Epidermal melanocyte (primary cell): ENCODE measurements at regions not wholly inside any gene's neighbourhood (a gene's known extent, or its start where the extent isn't known, plus 50 kb on each side); places are given as distances from the start of the nearest gene placed in this dataset.

Source experiments
- DNase-seq: peaks from one replicate; pipeline ENCODE4 v3.0.0; 2011; ENCODE audit warnings: low spot score; ENCODE audit not compliant: insufficient read length

DNA sequence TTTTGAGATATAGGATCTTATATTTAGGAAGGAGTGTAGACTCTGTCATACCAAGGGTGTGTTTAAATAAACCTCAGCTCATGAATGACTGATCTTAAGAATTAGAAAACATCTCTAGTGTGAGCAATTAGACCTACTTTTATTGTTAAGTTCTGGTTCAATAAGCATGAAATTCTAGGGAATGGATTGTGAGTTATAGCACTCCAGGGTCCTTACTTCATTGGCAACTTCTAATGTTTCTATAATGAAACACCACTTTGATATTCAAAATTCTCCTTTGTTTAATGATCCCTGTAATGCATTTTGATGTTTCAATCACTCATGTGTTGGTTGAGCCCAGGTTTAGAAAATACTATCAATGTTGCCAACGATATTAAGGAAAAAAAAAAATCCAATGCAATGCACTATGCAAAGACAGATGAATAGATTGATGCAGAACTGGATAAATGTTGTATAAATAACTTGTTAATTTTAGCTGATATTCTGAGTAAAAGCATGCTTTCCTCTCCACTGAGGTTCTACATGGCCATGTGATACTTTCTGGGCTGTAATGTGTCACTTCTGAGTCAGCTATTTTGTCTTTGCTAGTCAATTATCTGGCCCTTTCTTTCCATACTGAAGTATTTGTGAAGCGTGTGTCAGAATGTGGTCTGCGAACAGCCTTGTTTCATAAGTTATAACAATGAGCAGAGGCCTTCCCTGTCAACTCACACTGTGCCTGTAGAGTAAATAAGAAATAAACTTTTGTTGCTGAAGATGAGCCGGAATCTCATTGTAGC lies 1035.9 kb downstream of the PLOD2 start:
- DNase-seq, result no peak

DNA sequence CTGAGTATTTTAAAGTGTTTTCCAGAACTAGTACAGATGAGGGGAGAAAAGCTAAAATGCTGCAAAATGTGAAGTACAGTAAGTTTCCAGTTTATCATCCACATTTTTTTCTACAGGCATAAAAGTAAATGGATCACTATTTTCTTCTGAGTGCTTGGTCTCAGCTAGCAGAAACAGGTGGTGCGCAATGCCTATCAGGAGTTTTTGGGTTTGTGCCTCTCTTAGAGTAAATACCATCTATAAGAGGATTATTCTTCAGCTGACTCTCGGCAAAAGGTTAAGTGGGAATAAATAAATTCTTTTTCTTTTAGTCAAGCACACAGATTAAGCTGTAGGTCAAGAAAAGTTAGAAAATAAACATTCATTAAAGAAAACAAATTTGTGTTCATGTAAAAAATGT lies 1027.7 kb downstream of the PLOD2 start:
- DNase-seq, result no peak

- DNase-seq, result no peak
These were observed 1026.2 kb downstream of the PLOD2 start for GRCh38 chr3:145134738-145135137.

- no peak for DNase-seq
These were observed 1016.6 kb downstream of the PLOD2 start for GRCh38 chr3:145144361-145144760.

GRCh38 chr3:145145461-145145860 lies 1015.5 kb downstream of the PLOD2 start:
- no peak for DNase-seq

DNA sequence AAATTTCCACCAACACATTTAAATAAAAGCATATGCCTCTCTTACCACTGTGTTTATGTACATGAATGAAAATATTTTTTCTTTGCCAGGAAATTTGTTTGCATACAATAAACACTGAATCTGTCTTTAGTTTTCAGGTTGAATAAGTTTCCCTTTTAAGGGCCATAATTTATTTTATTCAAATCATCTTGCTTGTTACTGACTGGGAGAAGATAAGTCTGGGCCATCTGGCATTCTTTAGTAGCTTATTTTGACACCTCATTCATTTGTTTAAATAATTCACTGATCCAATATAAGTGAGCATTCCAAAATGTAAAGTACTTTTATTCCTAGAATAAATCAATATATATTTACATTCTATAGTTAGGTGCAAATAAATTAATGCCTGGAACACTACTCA lies 1001.3 kb downstream of the PLOD2 start:
- DNase-seq, result no peak

DNA sequence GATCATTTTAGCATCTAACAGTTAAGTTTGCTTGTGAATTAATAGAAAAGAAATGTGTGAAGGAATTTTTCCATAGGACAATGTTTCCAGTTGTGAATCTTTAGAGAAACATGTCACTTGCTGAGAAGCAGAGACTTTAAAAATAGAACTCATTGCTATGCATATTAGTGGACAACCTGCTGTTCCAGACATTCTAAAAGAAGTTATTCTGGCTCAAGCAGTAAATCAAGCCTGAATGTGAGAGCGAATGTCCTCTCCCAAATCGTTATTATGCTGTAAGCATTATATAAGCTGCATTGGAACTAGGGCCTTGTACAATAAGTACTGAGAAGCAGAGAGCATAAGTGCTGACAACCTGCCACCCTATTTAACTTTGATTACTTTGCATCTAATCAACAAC lies 990.9 kb downstream of the PLOD2 start:
- no peak for DNase-seq

- no peak for DNase-seq
These were observed 985.4 kb downstream of the PLOD2 start for GRCh38 chr3:145175626-145176025.

- DNase-seq, result no peak
These were observed 984.1 kb downstream of the PLOD2 start for GRCh38 chr3:145176907-145177306.

GRCh38 chr3:145177828-145178227 lies 983.2 kb downstream of the PLOD2 start:
- DNase-seq, result no peak

- DNase-seq, result no peak
These were observed 978.6 kb downstream of the PLOD2 start for GRCh38 chr3:145182196-145182911.

GRCh38 chr3:145183261-145183660 lies 977.7 kb downstream of the PLOD2 start:
- no peak for DNase-seq

GRCh38 chr3:145188079-145188770 lies 972.8 kb downstream of the PLOD2 start:
- no peak for DNase-seq

DNA sequence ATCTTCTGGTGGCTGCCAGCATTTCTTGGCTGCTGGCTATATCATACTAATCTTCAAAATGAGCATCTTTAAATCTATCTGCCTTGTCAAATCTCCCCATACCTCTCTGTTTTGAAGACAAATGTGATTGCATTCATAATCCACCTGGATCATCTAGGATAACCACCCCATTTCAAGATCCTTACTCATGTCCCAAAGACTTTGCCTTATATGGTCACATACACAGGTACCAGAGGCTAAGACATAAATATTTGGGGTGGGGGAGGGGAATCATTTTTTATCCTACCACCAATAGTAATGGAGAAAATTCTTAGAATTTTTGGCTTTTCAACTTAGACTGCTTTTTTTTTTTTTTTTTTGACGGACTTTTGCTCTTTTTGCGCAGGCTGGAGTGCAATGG lies 970.8 kb downstream of the PLOD2 start:
- no peak for DNase-seq

GRCh38 chr3:145190761-145191160 lies 970.2 kb downstream of the PLOD2 start:
- DNase-seq, result no peak

GRCh38 chr3:145191543-145191942 lies 969.4 kb downstream of the PLOD2 start:
- no peak for DNase-seq

GRCh38 chr3:145197051-145197820 lies 963.7 kb downstream of the PLOD2 start:
- no peak for DNase-seq

- DNase-seq, result no peak
These were observed 963.2 kb downstream of the PLOD2 start for GRCh38 chr3:145197821-145198220.

- no peak for DNase-seq
These were observed 951.4 kb downstream of the PLOD2 start for GRCh38 chr3:145209561-145209960.

DNA sequence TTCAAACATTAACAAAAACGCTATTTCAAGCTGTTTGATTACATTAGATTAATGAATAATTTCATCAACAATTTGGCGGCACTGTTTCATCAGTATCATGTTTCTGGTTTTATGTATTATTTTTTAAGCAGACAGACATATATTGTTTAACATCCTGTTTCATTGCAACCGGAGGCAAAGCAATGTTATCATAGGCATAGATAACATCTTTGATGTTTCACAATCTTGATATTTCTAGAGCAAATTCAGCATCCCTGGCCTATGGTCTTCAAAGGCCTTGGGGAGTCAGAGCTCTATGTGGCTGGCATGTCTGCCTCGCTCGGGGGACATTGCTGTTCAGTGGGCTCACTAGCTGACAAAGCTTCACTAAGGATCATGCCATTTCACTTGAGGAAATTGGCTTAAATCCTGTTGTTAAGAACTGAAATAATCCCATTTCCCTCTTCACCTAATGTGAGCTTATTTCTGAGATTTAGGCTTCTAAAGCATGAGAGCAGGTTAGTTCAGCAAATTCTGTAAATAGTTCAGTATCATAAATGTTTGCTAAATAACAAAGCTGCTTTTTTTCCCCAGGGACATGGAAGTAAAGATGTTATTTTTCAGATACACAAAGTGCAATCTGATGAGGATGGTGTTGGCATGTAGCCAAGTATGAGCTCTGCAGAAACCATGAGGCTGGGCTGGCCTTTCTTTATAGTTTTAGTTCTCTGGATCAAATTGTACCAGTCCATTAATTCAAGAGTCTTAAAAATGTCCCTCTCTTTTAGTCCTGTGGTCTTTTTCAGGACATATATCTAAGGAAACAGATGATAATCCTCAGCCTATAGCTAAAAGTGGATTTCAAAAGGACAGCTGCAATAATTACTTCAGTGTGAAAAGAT lies 941.4 kb downstream of the PLOD2 start:
- no peak for DNase-seq

DNA sequence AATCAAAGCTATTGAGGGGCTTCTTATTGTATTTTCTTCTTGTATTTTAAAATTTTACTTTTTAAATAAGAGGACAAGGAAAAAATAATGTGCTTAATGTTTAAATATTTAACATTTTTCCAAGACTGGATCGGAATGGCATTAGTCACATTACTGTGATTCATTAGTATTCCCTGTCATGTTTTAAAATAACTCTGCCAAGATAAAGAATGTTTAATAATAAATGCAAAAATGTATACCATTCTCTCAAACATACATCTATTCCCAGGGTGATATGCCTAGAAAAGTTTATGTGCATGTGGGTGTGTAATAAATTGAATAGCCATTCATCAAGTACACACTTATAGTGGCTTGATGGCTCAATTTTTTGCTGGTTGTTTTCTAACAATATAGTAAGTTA lies 936.1 kb downstream of the PLOD2 start:
- no peak for DNase-seq
